GM18517 (cell line): ENCODE measurements at regions not wholly inside any gene's neighbourhood (a gene's known extent, or its start where the extent isn't known, plus 50 kb on each side); places are given as distances from the start of the nearest gene placed in this dataset.

Experiments
- ATAC-seq: cut with Tn5 transposase; IDR thresholded peaks from one replicate; pipeline ENCODE4 v1.9.1; 2021; ENCODE audit warnings: mild to moderate bottlenecking, moderate library complexity; ENCODE audit not compliant: unreplicated experiment

DNA sequence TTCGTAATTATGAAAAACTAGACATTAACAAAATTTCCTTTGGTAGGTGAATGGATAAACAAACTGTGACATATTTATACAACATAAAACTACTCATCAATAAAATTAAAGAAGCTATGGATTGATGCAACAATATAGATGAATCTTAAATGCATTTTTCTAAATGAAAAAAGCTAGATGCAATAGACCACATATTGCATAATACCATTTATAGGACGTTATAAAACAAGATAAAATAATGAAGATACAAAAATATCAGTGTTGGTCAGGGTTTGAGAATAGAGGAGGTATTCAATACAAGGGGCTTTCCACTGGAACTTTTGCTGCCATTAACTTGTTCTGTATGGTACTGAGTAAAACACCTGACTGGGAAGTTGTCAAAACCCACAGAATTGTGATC is 314.4 kb downstream of the GRB14 start:
- ATAC-seq: no peak

DNA sequence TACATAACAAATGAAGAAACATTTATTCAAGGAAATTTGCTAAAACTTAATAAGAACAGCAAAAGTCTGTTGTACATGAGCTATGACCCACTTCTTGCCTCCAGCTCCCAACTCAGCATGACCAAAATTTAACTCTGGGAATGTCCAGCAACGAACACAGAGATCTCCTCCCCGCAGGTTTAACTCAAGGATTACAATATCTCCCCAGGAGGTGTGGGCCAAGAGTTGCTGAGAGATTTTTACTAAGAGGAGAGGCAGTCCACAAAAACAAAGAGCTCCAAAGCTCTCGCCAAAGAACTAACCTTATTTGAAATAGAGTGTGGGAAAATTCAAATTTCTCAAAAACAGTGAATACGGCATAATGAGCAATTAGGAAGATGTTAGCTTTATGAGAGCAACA is 318.5 kb downstream of the GRB14 start:
- no peak for ATAC-seq

DNA sequence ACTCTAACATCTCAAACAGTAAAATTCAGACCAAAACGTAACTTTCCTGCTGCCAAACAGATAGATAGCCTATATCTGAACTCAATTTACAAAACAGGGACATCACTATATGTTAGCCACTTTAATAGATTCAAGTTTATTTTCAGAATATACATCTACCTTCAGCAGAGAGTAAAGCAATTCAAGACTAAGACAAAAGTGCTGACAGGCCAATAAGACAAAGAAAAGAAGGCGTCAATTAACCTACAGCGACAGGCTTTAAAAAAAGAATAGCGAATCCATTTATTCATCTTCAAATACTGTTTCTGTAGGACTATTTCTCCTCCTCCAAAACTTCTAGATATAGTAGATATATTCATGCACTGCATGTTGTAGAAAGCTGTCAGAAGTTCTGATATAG is 333.0 kb downstream of the GRB14 start:
- ATAC-seq: no peak

DNA sequence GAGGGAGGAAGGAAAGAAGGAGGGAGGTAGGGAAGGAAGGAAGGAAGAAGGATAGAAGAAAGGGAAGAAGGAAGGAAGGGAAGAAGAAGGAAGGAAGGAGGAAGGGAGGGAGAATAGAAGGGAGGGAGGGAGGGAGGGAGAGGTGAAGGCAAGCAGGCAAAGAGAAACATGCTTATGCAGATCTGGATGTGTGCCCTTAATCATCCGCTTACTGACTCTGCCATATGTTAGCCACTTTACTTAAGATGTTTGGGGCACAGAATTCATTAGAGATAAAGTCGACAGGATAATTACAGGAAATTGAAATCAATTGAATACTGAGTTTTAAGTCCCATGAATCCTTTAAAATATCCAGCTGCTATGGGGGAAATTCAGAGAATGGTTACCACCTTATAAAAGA is 334.2 kb downstream of the GRB14 start:
- no peak for ATAC-seq

DNA sequence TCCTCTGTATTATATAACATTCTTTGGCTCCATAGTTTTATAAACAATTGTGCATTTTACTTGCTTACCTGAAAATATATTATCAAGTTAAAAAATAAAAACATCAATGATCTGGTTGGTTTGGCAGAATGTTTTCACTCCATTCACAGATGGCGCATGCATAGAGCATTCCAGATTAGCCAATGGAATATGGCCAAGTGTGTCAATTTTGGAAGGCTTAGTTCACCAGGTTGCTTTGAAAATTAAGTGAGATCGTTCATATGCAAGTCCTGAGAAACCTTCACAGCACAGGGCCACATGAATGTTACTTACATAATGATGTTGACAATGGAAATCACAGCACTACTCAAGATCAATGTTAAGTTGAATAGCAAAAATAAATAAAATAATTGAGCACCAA is 335.7 kb downstream of the GRB14 start:
- ATAC-seq: no peak

DNA sequence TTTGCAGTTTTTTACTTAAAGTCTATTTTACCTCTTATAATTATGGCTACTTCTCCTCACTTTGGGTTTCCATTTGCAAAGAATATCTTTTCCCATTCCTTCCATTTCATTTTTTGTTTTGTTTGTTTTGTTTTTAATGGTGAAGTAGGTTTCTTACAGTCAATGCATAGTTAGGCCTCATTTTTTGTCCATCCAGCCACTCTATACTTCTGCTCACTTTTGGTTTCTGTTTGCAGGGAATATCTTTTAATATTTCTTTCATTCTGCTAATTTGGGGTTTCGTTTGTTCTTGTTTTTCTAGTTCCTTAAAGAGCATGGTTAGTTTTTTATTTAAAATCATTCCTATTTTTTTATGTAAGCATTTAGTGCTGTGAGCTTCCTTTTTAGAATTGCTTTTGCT is 339.4 kb downstream of the GRB14 start:
- no peak for ATAC-seq

DNA sequence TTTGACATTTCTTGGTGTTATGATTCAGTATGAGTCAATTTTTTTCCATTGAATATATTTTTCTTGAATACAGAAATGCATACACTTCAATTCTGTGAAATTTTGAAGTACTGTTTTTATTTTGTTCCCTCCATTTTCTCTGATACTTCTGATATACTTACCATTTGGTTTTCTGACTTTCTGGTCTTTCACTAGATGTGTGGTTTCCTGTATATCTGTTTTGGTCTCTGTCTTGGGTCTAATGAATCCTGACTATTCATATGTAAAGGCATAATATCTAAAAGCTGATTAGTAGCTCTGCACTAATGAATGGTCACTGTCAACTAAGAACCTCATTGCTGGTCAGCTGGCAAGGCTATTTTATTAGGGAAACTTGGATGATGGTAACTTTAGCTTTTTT is 345.6 kb downstream of the GRB14 start:
- no peak for ATAC-seq

DNA sequence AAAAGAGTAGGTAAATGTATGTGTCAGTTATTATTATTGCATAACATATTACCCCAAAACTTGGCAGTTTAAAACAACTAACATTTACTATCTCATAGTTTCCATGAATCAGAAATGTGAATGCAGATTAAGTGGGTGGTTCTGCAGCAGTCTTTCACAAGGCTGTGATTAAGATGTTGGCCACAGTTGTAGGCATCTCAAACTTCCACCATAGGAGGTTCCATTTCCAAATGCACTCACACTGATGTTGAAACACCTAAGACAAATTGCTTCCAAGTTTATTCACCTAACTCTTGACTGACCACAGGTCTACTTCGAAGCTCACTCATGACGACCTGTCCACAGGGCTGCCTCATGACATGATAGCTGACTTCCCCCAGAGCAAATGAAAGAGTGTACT is 360.8 kb downstream of the GRB14 start:
- ATAC-seq: no peak

DNA sequence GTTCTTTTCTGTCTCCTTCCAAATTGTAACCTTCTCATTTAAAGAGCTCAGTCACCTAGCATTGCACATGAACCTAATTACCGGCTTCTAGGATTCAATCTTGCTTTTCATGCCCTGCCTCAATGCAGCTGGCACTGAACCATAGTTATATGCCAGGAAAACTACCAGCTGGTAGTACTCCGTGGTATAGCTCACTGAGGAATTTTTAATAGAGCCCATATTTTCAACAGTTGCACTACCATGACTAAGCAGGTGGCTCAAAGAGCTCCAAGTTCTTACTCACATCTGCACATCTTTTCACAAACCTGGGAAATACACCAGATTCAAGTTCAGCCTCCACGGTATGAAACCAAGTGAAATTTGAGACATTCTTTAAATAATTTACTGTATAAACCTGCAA is 363.5 kb downstream of the GRB14 start:
- ATAC-seq: no peak

DNA sequence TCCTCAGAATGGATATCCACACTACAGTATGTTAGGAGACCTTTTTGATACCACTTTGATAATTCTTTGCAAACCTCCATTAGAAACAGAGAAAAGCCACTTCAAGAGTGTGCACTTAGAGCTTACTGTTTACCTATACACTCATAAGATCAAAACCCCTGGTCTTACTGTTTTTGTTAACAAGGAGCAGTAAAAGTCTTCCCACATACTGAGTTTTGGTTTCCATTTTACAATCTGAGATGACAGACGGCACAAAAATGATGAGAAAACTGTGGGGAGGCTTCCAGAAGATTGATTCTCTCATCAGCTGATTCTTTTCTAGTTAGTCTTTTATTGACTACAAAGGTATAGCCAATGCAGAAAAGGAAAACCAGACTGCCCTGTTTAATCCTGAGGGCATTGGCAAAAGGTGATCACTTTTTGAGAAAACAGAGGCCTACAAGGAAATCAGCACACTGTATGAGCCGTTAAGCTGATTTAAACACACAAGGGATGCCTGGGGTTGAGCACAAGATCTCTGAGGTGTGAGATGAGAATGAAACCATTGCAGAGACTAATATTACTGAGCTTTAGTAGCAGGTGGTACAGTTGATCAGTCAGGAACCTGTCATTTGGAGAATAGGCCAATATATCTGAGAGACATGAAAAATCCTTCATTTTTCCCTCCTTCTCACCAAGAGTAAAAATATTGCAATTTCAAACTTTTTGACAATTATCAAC is 368.6 kb downstream of the GRB14 start:
- ATAC-seq: peak; percentile 82

DNA sequence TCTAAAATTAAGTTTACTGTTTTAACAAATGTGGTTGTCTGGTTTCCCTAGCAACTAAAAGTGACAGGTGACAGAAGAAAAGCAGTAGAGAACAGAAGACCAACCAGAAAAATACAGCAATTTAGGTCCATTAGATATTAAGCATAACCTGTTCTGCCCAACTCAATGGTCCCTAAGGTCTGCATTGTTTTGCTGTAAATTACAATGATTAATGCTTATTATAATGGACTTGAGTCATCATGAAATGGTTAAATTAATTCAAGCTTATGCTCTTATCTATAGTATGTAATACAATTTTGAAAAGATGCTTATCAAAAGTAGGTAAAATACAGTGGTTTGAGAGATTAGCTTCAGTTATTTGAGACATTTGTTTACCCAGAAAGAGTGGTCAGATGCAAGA is 378.0 kb downstream of the GRB14 start:
- no peak for ATAC-seq

DNA sequence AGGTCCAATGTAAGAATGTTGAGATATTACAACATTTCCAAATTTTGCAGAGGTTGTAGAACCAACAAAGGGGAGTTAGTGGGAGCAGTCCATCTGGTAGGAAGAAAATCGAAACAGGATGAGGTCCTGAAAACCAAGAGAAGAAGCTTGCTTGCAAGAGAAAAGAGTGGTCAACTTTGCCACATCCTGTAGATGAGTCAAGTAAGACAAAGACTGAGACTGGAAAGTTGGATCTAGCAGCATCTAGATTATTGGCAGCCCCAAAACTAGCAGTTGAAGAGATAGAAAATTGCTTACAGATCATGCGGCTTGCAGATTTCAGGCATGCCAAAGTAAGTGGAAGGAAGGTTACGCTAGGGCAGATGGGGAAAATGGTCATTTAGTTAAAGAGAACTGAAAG is 378.9 kb downstream of the GRB14 start:
- no peak for ATAC-seq

DNA sequence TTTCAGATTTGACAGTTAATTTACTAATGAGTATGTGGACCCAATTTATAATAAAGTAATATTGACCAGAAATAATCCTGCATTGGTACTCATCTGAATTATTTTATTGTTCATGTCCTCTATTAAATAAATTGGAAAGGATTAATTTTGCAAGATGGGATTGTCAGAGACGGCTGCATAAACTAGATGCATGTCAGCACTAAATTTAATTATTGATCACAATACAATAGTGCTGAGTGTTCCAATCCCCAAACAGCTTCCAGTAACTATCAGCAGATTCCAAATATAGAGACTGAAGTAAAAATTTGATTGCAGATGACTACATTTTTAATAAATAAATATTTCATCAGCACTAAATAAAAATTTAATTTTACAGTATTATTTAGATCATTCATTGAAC is 387.2 kb downstream of the GRB14 start:
- ATAC-seq: no peak

DNA sequence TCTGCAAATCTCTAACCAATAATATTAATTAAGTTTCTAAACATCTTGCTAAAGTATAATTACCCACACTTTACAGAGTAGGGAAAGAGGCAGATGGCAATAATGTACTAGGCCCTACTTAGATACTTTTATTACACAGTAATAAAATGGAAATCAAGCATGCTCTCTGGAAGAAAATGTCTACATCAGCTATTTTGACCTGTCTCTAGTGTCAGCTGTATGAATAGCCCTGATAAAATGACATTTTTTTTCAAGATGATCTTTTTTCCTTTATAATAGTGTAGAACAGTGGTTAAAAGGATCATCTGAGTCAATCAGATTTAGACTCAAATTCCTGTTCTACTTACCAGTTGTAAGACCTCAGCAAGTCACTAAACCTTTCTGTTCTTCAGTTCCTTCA is 397.3 kb downstream of the GRB14 start:
- ATAC-seq: no peak

DNA sequence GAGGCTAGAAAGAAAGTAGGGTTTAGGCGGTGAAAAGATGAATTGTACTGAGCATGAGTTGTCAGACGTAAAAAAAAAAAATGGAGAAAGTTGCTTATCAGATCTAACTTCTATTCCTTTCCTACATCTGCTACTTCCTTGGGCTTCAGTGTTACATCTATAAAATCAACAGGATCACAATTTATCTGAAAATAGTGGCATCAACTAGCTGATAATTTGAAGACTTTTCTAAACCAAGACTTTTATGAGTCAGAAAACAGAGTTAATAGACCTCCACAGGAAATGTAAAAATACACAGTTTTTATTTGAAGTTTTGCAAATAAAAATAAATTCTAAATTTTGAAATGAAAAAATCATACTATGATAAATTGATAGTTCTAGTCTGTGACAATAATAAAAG is 399.8 kb downstream of the GRB14 start:
- no peak for ATAC-seq

DNA sequence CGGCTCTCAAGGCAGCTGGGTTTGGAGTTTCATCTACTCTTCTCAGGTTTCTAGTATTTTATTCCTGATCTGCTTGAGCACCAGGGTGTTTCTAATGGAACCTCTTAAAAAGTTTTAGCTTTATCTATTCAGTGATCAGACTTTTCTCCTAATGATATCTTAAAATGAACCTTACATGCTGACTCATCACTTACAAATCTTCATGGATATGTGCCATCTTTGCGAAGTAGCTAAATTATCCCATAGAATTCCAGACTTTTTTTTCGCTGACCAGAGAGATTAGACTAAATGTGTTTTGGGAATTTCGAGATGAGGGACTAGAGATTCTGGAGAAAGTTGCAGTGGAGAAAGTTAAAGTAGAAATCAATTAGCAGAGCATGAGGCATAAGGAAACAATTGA is 401.0 kb downstream of the GRB14 start:
- ATAC-seq: no peak

DNA sequence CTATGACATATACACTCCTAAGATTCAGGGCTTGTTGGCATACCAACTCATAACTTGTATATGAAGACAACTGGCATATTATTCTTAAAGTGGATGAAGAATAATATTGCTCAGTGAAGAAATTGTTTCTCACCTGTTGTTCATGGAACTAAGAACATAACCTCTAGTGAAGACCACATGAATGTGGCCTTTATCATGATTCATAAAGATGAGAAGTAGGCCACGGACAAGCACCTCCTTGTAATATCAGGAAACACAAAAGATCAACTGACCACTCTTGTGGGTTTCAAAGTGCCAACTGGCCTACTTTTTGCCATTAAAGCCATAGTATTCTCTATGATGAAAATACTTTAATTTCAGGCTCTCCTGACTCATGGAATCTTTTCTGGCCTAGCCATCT is 407.4 kb downstream of the GRB14 start:
- no peak for ATAC-seq

DNA sequence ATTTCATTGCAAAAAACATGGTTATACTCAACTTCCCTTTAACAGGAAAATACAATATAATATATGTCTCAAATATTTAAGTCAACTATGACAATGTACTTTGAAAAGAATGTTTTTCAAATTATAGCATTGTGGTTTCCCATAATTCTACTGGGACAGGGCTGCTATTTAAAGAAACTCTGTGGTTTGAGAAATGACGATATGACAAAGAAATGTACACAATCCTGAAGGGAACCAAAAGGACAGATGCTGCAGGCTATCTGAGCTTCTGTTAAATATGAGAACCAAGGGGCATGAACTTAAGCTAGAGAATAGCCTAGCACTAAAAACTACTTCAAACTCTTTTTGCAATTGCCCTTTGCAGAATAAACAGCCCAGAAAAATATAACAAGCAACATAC is 415.9 kb downstream of the GRB14 start:
- no peak for ATAC-seq

DNA sequence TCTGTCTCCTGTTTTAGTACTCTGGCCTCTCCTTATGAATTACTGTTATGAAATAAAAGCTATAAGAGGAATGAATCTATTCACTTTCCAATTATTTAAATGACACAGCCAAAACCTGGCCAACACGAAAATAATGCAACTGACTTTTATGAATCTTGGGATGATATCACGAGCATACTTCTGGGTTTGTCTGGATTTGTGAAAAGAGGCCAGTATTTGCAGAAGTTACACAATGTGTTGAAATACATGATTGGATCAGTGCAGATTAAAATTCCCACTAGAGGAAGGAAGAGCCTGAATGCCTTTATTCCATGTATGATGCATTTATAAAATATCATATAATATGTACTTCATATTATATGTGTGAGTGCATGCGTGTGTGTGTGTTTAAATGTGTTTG is 418.2 kb downstream of the GRB14 start:
- no peak for ATAC-seq

DNA sequence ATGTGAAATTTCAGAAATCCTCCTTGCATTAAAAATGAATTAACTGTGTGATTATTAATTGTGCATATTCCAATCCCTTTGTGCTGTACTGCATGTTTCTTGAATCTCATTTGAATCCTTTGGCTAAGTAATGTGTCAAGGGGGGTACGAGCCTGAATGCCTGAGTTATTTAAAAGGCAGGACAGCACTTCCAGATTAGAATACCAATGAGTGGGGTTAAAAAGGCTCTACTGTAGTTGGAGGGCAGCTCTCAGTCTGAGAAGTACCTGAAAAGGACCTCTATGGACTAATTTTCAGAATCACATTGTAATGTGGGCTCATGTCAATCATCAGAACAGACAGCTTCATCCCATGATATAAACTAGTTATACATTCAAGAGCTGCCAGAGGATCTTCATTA is 423.0 kb downstream of the GRB14 start:
- no peak for ATAC-seq

DNA sequence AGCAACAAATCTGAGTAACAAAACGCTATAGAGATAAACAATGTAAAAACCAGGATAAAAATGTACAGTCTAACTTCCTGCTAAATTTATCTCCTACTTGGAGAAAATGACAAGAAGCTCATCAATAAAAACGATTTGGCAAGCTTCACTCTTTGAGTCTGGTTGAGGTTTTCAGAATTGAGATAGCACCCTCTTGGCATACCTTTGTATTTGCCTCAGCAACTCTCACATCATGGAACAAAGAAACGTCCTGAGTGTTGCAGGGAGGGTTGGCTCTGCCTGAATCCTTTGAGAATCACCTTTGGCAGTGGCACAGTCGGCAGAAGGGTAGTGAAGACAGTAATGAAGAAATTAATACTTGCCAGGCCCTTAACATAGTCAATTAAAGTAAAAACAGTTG is 430.6 kb downstream of the GRB14 start:
- no peak for ATAC-seq

DNA sequence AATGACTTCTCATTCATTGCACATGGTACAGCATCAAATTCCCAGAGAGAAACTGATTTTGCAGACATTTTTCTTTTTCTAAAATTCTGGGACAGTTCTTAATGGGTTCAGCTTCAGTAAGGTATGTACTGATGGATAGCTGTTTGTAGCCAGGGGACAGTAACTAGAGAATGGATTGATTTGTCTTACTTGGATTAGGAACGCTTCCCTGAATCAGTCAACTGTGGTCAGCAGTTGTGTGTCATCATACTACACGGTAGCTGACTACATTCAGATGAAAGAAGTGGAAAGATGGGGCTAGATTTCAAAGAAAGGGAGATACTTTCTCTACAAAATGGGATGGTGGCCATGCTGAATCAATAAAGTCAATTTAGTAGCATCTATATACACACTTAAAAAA is 431.4 kb downstream of the GRB14 start:
- no peak for ATAC-seq

DNA sequence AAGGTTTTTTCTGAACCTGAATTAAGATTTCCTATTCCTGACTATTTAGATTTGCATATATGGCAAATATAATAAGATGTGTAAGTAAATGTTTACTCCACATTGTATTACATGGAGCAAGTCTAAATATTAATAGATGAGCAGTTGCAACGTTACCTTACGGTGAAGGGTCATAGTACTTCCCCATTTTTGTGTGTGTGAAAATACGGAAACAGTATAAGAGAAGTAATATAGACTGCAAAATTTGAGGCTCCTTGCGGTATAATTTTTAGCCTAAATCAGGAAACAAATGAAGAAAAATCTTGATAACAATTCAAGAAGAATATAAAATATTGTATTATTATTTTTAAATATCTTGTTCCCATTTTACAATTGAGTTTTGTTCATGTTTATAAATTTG is 434.2 kb downstream of the GRB14 start:
- ATAC-seq: no peak

DNA sequence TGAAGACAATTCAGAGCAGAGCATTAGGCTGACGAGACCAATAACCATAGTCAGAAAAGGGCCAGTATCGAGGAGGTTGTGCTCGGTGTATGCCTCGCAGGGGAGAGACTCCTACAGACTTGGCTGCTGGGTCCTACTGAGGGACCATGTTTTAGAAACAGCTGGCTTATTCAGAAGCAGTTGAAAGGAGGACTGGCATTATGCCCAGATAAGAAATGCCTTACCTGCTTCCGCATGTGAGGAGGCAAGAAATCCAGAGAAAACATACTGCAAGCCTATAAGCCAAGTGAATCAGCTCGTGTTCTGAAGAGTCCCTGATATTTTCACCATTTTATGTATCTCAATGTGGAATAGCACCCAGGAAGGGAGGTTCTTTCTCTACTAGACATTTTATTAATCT is 434.7 kb downstream of the GRB14 start:
- ATAC-seq: no peak
